K562 (cell line): ENCODE measurements at regions not wholly inside any gene's neighbourhood (a gene's known extent, or its start where the extent isn't known, plus 50 kb on each side); places are given as distances from the start of the nearest gene placed in this dataset.

Source experiments
- CBX1 ChIP-seq: sonication (generic); IDR thresholded peaks from 2 replicates; pipeline ENCODE4 v1.6.1; 2016; ENCODE audit warnings: antibody characterized with exemption, low read depth, mild to moderate bottlenecking
- ESRRB ChIP-seq: fragments of 250-450 bp; sonication (Bioruptor Pico); IDR thresholded peaks from 2 replicates; pipeline ENCODE4 v1.5.0; 2020; ENCODE audit warnings: mild to moderate bottlenecking, moderate library complexity, borderline replicate concordance
- KDM2B ChIP-seq: fragments of 250-450 bp; sonication (Bioruptor Pico); IDR thresholded peaks from 2 replicates; pipeline ENCODE4 v1.8.0; 2021; ENCODE audit warnings: mild to moderate bottlenecking, moderate library complexity
- RAD51 ChIP-seq: fragments of 450-650 bp; IDR thresholded peaks from 2 replicates; pipeline ENCODE4 v1.7.1; 2016; ENCODE audit warnings: low read depth, mild to moderate bottlenecking, borderline replicate concordance
- SMARCB1 ChIP-seq: IDR thresholded peaks from 2 replicates; pipeline ENCODE4 v1.6.1; 2011; ENCODE audit warnings: improper control_type of control experiment, low read depth; ENCODE audit not compliant: insufficient read length
- ZBTB33 ChIP-seq: sonication (generic); formaldehyde crosslinking; IDR thresholded peaks from 2 replicates; pipeline ENCODE4 v1.8.1; 2023; ENCODE audit warnings: mild to moderate bottlenecking, missing genetic modification reagents
- TF ChIP-seq, protein P1 (sequence below): fragments of 450-650 bp; IDR thresholded peaks from 2 replicates; pipeline ENCODE4 v1.7.0; 2016; ENCODE audit warnings: borderline replicate concordance
- TF ChIP-seq, protein P2 (sequence below), 2 experiments: fragments of 450-650 bp; IDR thresholded peaks; 2 replicates each; pipeline ENCODE4 v1.6.1; 2018; ENCODE audit warnings: mild to moderate bottlenecking in 2 of 2, low read depth in 1 of 2; ENCODE audit not compliant: partially characterized antibody in 2 of 2
- TF ChIP-seq, protein P3 (sequence below): sonication (generic); formaldehyde crosslinking; IDR thresholded peaks from 2 replicates; pipeline ENCODE4 v1.8.0; 2022; ENCODE audit warnings: missing genetic modification reagents, mild to moderate bottlenecking, borderline replicate concordance

GRCh38 chr6:126947070-126947469 is 171.4 kb upstream of the RSPO3 start (continued):
- TF ChIP-seq, protein P1, sequence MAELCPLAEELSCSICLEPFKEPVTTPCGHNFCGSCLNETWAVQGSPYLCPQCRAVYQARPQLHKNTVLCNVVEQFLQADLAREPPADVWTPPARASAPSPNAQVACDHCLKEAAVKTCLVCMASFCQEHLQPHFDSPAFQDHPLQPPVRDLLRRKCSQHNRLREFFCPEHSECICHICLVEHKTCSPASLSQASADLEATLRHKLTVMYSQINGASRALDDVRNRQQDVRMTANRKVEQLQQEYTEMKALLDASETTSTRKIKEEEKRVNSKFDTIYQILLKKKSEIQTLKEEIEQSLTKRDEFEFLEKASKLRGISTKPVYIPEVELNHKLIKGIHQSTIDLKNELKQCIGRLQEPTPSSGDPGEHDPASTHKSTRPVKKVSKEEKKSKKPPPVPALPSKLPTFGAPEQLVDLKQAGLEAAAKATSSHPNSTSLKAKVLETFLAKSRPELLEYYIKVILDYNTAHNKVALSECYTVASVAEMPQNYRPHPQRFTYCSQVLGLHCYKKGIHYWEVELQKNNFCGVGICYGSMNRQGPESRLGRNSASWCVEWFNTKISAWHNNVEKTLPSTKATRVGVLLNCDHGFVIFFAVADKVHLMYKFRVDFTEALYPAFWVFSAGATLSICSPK: no peak
- TF ChIP-seq CBX1: no peak
- no peak for TF ChIP-seq RAD51
- no peak for TF ChIP-seq ZBTB33 (CRISPR knock-in tag)
- TF ChIP-seq, protein P2, sequence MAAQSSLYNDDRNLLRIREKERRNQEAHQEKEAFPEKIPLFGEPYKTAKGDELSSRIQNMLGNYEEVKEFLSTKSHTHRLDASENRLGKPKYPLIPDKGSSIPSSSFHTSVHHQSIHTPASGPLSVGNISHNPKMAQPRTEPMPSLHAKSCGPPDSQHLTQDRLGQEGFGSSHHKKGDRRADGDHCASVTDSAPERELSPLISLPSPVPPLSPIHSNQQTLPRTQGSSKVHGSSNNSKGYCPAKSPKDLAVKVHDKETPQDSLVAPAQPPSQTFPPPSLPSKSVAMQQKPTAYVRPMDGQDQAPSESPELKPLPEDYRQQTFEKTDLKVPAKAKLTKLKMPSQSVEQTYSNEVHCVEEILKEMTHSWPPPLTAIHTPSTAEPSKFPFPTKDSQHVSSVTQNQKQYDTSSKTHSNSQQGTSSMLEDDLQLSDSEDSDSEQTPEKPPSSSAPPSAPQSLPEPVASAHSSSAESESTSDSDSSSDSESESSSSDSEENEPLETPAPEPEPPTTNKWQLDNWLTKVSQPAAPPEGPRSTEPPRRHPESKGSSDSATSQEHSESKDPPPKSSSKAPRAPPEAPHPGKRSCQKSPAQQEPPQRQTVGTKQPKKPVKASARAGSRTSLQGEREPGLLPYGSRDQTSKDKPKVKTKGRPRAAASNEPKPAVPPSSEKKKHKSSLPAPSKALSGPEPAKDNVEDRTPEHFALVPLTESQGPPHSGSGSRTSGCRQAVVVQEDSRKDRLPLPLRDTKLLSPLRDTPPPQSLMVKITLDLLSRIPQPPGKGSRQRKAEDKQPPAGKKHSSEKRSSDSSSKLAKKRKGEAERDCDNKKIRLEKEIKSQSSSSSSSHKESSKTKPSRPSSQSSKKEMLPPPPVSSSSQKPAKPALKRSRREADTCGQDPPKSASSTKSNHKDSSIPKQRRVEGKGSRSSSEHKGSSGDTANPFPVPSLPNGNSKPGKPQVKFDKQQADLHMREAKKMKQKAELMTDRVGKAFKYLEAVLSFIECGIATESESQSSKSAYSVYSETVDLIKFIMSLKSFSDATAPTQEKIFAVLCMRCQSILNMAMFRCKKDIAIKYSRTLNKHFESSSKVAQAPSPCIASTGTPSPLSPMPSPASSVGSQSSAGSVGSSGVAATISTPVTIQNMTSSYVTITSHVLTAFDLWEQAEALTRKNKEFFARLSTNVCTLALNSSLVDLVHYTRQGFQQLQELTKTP (IDR thresholded peaks at IDR 0.05; ENCODE audit: low read depth in 1 of 2, partially characterized antibody in 2 of 2): no peak
- TF ChIP-seq SMARCB1: no peak
- TF ChIP-seq KDM2B (CRISPR knock-in tag): no peak
- no peak for TF ChIP-seq ESRRB (CRISPR knock-in tag)
- TF ChIP-seq, protein P3, sequence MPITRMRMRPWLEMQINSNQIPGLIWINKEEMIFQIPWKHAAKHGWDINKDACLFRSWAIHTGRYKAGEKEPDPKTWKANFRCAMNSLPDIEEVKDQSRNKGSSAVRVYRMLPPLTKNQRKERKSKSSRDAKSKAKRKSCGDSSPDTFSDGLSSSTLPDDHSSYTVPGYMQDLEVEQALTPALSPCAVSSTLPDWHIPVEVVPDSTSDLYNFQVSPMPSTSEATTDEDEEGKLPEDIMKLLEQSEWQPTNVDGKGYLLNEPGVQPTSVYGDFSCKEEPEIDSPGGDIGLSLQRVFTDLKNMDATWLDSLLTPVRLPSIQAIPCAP (CRISPR knock-in tag): no peak
